ENCODE measurements at regions not wholly inside any gene's neighbourhood (a gene's known extent, or its start where the extent isn't known, plus 50 kb on each side); places are given as distances from the start of the nearest gene placed in this dataset.

GRCh38 chr13:85717921-85718320 lies 81.3 kb downstream of the SLITRK6 start:
- H3K36me3 ChIP-seq (ENCODE audit: low read depth) = no peaks in the 10 kb centered on the region
- no peaks in the 10 kb centered on the region for H3K9me2 ChIP-seq (ENCODE audit: insufficient read depth)
- in situ Hi-C loops (cut with MboI) = no loop called here
- no peak for TF ChIP-seq EZH2 (IDR thresholded peaks at IDR 0.05; ENCODE audit: insufficient read depth, poor library complexity, severe bottlenecking)
- no peak for TF ChIP-seq EZH2phosphoT487 (IDR thresholded peaks at IDR 0.05; ENCODE audit: insufficient read depth, low read depth)
- H3K4me2 ChIP-seq (ENCODE audit: unreplicated experiment) = no peak overlapping the region
- no peak for DNase-seq
- H3K9me3 ChIP-seq (ENCODE audit: low read depth) = no peaks in the 10 kb centered on the region
- no peaks in the 10 kb centered on the region for H3K4me1 ChIP-seq (ENCODE audit: insufficient read depth)
- H3K27ac ChIP-seq = no peak overlapping the region
- no peaks in the 10 kb centered on the region for H3K79me2 ChIP-seq (ENCODE audit: insufficient read depth)
- no peaks in the 10 kb centered on the region for H3F3A ChIP-seq (ENCODE audit: insufficient read depth)
- no peak overlapping the region for H3K9ac ChIP-seq
- H3K27me3 ChIP-seq (replicated peaks; ENCODE audit: insufficient read depth) = no peaks in the 10 kb centered on the region
- H2AFZ ChIP-seq = no peak overlapping the region
- H3K4me3 ChIP-seq = no peak overlapping the region
- H4K20me1 ChIP-seq (ENCODE audit: insufficient read depth) = no peaks in the 10 kb centered on the region
- WGBS, 2 experiments (ENCODE audit: low coverage in 1 of 2, low lambda C conversion rate in 2 of 2, missing lambda C conversion rate in 2 of 2) = 31 to 32% methylated on average over 3 of the region's 3 CpGs

GRCh38 chr13:85710545-85710944 lies 88.7 kb downstream of the SLITRK6 start:
- Histone ChIP-seq H3K4me2 (ENCODE audit: unreplicated experiment) (no peak overlapping the region), H3K36me3 (ENCODE audit: low read depth) (no peaks in the 10 kb centered on the region), H3K27ac (no peak overlapping the region), H3K9me3 (ENCODE audit: low read depth) (no peaks in the 10 kb centered on the region), H3F3A (ENCODE audit: insufficient read depth) (no peaks in the 10 kb centered on the region), H3K4me3 (no peak overlapping the region), H3K4me1 (ENCODE audit: insufficient read depth) (no peaks in the 10 kb centered on the region), H4K20me1 (ENCODE audit: insufficient read depth) (no peaks in the 10 kb centered on the region), H3K79me2 (ENCODE audit: insufficient read depth) (no peaks in the 10 kb centered on the region), H3K27me3 (replicated peaks; ENCODE audit: insufficient read depth) (no peaks in the 10 kb centered on the region), H3K9me2 (ENCODE audit: insufficient read depth) (no peaks in the 10 kb centered on the region), H2AFZ (no peak overlapping the region), H3K9ac (no peak overlapping the region)
- no peak for DNase-seq
- TF ChIP-seq EZH2phosphoT487 (IDR thresholded peaks at IDR 0.05; ENCODE audit: insufficient read depth, low read depth) (no peak), EZH2 (IDR thresholded peaks at IDR 0.05; ENCODE audit: insufficient read depth, poor library complexity, severe bottlenecking) (no peak)
- in situ Hi-C loops (cut with MboI) = no loop called here
- WGBS, 2 experiments (ENCODE audit: low coverage in 1 of 2, low lambda C conversion rate in 2 of 2, missing lambda C conversion rate in 2 of 2) = 49 to 58% methylated on average over 4 of the region's 4 CpGs

DNA sequence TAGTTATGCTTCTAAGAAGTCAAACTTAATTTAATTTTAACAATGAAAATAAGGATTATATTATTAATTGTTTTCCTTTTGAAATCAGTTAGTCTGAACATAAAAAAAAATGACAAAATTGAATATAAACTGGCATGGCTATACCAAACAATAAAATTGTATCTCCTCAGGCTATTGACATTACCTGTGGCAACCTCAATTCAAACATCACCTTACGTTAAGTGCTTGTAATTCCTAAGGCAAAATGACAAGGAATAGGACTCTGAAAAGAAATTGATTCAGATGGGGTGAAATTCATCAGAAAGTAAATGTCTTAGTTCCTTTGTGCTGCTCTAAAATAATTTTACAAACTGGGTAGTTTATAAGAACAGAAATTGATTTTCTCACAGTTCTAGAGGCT lies 89.5 kb downstream of the SLITRK6 start:
- H2AFZ ChIP-seq = no peak overlapping the region

GRCh38 chr13:85709072-85709471 lies 90.1 kb downstream of the SLITRK6 start:
- H3K4me1 ChIP-seq (ENCODE audit: insufficient read depth) = no peaks in the 10 kb centered on the region
- no peak overlapping the region for H2AFZ ChIP-seq
- H3K27me3 ChIP-seq (replicated peaks; ENCODE audit: insufficient read depth) = no peaks in the 10 kb centered on the region
- no peak overlapping the region for H3K27ac ChIP-seq
- H3K36me3 ChIP-seq (ENCODE audit: low read depth) = no peaks in the 10 kb centered on the region
- TF ChIP-seq EZH2phosphoT487 (IDR thresholded peaks at IDR 0.05; ENCODE audit: insufficient read depth, low read depth) (no peak), EZH2 (IDR thresholded peaks at IDR 0.05; ENCODE audit: insufficient read depth, poor library complexity, severe bottlenecking) (no peak)
- no peaks in the 10 kb centered on the region for H3K9me3 ChIP-seq (ENCODE audit: low read depth)
- no peak overlapping the region for H3K4me3 ChIP-seq
- in situ Hi-C loops (cut with MboI) = no loop called here
- H3F3A ChIP-seq (ENCODE audit: insufficient read depth) = no peaks in the 10 kb centered on the region
- WGBS, 2 experiments (ENCODE audit: low coverage in 1 of 2, low lambda C conversion rate in 2 of 2, missing lambda C conversion rate in 2 of 2) = 8 to 9% methylated on average over 2 of the region's 2 CpGs
- no peak for DNase-seq
- H4K20me1 ChIP-seq (ENCODE audit: insufficient read depth) = no peaks in the 10 kb centered on the region
- H3K79me2 ChIP-seq (ENCODE audit: insufficient read depth) = no peaks in the 10 kb centered on the region
- H3K9me2 ChIP-seq (ENCODE audit: insufficient read depth) = no peaks in the 10 kb centered on the region
- no peak overlapping the region for H3K4me2 ChIP-seq (ENCODE audit: unreplicated experiment)
- no peak overlapping the region for H3K9ac ChIP-seq

More for the DNA sequence above, 89.5 kb downstream of the SLITRK6 start:
- Histone ChIP-seq H3F3A (ENCODE audit: insufficient read depth) (no peaks in the 10 kb centered on the region), H3K4me1 (ENCODE audit: insufficient read depth) (no peaks in the 10 kb centered on the region), H3K9me3 (ENCODE audit: low read depth) (no peaks in the 10 kb centered on the region), H3K9ac (no peak overlapping the region), H3K9me2 (ENCODE audit: insufficient read depth) (no peaks in the 10 kb centered on the region), H3K27ac (no peak overlapping the region), H3K27me3 (replicated peaks; ENCODE audit: insufficient read depth) (no peaks in the 10 kb centered on the region), H3K36me3 (ENCODE audit: low read depth) (no peaks in the 10 kb centered on the region), H3K4me3 (no peak overlapping the region), H4K20me1 (ENCODE audit: insufficient read depth) (no peaks in the 10 kb centered on the region), H3K4me2 (ENCODE audit: unreplicated experiment) (no peak overlapping the region), H3K79me2 (ENCODE audit: insufficient read depth) (no peaks in the 10 kb centered on the region)
- 6 to 7% methylated on average over 1 of the region's 1 CpG for WGBS, 2 experiments (ENCODE audit: low coverage in 1 of 2, low lambda C conversion rate in 2 of 2, missing lambda C conversion rate in 2 of 2)
- TF ChIP-seq EZH2phosphoT487 (IDR thresholded peaks at IDR 0.05; ENCODE audit: insufficient read depth, low read depth) (no peak), EZH2 (IDR thresholded peaks at IDR 0.05; ENCODE audit: insufficient read depth, poor library complexity, severe bottlenecking) (no peak)
- in situ Hi-C loops (cut with MboI) = no loop called here
- DNase-seq = no peak

DNA sequence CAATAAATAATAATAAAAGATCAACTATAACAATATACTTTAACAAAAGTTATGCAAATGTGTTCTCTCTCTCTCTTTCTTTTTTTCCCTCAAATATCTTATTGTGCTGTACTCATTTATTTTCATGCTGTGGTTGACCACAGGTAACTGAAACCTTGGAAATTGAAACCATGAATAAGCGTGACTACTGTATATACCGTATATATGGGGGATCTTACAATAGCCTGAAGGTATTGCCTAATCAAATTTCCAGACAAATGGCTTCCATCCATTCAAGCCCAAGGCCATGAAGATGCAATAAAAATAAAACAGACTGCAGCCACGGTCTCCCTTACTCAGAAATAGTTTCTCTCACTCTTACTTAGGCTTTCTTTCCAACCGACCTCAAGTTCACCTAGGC lies 98.3 kb downstream of the SLITRK6 start:
- H3K4me2 ChIP-seq (ENCODE audit: unreplicated experiment) = no peak overlapping the region
- H3K79me2 ChIP-seq (ENCODE audit: insufficient read depth) = no peaks in the 10 kb centered on the region
- DNase-seq = no peak
- no peak overlapping the region for H2AFZ ChIP-seq
- H3K9ac ChIP-seq = no peak overlapping the region
- H3K4me3 ChIP-seq = no peak overlapping the region
- no peaks in the 10 kb centered on the region for H3K9me3 ChIP-seq (ENCODE audit: low read depth)
- H3K36me3 ChIP-seq (ENCODE audit: low read depth) = no peaks in the 10 kb centered on the region
- TF ChIP-seq EZH2phosphoT487 (IDR thresholded peaks at IDR 0.05; ENCODE audit: insufficient read depth, low read depth) (no peak), EZH2 (IDR thresholded peaks at IDR 0.05; ENCODE audit: insufficient read depth, poor library complexity, severe bottlenecking) (no peak)
- in situ Hi-C loops (cut with MboI) = no loop called here
- H3F3A ChIP-seq (ENCODE audit: insufficient read depth) = no peaks in the 10 kb centered on the region
- H3K27ac ChIP-seq = no peak overlapping the region
- no peaks in the 10 kb centered on the region for H3K27me3 ChIP-seq (replicated peaks; ENCODE audit: insufficient read depth)
- WGBS, 2 experiments (ENCODE audit: low coverage in 1 of 2, low lambda C conversion rate in 2 of 2, missing lambda C conversion rate in 2 of 2) = 43 to 44% methylated on average over 4 of the region's 4 CpGs
- H4K20me1 ChIP-seq (ENCODE audit: insufficient read depth) = no peaks in the 10 kb centered on the region
- H3K9me2 ChIP-seq (ENCODE audit: insufficient read depth) = no peaks in the 10 kb centered on the region
- H3K4me1 ChIP-seq (ENCODE audit: insufficient read depth) = no peaks in the 10 kb centered on the region
